Ureter (tissue), 1 donor: ENCODE measurements at regions not wholly inside any gene's neighbourhood (a gene's known extent, or its start where the extent isn't known, plus 50 kb on each side); places are given as distances from the start of the nearest gene placed in this dataset.

Experiments
- DNase-seq: peaks from one replicate; pipeline ENCODE4 v3.0.0-alpha.2; 2020; ENCODE audit warnings: low spot score
- donor health status: DM: yes; HTN: yes; CAD: no.

GRCh38 chr10:83663918-83664317 is 475.4 kb upstream of the GHITM start:
- DNase-seq = no peak

GRCh38 chr10:83666762-83667161 is 472.5 kb upstream of the GHITM start:
- no peak for DNase-seq

GRCh38 chr10:83667594-83667993 is 471.7 kb upstream of the GHITM start:
- DNase-seq = no peak

GRCh38 chr10:83673316-83673715 is 466.0 kb upstream of the GHITM start:
- DNase-seq = no peak

GRCh38 chr10:83677795-83678194 is 461.5 kb upstream of the GHITM start:
- DNase-seq = no peak

GRCh38 chr10:83678850-83679249 is 460.5 kb upstream of the GHITM start:
- no peak for DNase-seq

GRCh38 chr10:83680470-83680891 is 458.8 kb upstream of the GHITM start:
- no peak for DNase-seq

GRCh38 chr10:83682414-83682813 is 456.9 kb upstream of the GHITM start:
- no peak for DNase-seq

- DNase-seq = no peak
Observed at GRCh38 chr10:83685458-83685857, 453.9 kb upstream of the GHITM start.

- DNase-seq = no peak
Observed at GRCh38 chr10:83691791-83692596, 447.3 kb upstream of the GHITM start.

GRCh38 chr10:83698899-83699298 is 440.4 kb upstream of the GHITM start:
- no peak for DNase-seq

GRCh38 chr10:83701799-83702198 is 437.5 kb upstream of the GHITM start:
- no peak for DNase-seq

- DNase-seq = no peak
Observed at GRCh38 chr10:83702731-83703130, 436.6 kb upstream of the GHITM start.

- DNase-seq = no peak
Observed at GRCh38 chr10:83706120-83706519, 433.2 kb upstream of the GHITM start.

GRCh38 chr10:83706952-83707582 is 432.2 kb upstream of the GHITM start:
- DNase-seq = no peak

GRCh38 chr10:83713423-83713822 is 425.9 kb upstream of the GHITM start:
- DNase-seq = no peak

GRCh38 chr10:83723080-83723479 is 416.2 kb upstream of the GHITM start:
- no peak for DNase-seq

GRCh38 chr10:83724471-83725241 is 414.7 kb upstream of the GHITM start:
- DNase-seq = no peak

GRCh38 chr10:83725567-83725966 is 413.7 kb upstream of the GHITM start:
- DNase-seq = no peak

GRCh38 chr10:83734278-83734677 is 405.0 kb upstream of the GHITM start:
- DNase-seq = no peak

- no peak for DNase-seq
Observed at GRCh38 chr10:83736008-83736407, 403.3 kb upstream of the GHITM start.

GRCh38 chr10:83750604-83751003 is 388.7 kb upstream of the GHITM start:
- no peak for DNase-seq

GRCh38 chr10:83753490-83753889 is 385.8 kb upstream of the GHITM start:
- no peak for DNase-seq
